SU-DHL-6 (cell line): ENCODE measurements at regions not wholly inside any gene's neighbourhood (a gene's known extent, or its start where the extent isn't known, plus 50 kb on each side); places are given as distances from the start of the nearest gene placed in this dataset.

Experiments
- H2AFZ ChIP-seq: fragments of 200-600 bp; sonication (generic); 2 replicates; pipeline ENCODE4 v1.6.1; 2014; ENCODE audit warnings: low read depth, mild to moderate bottlenecking, moderate library complexity, mixed read lengths, antibody characterized with exemption, low read length; ENCODE audit not compliant: severe bottlenecking
- H3F3A ChIP-seq: fragments of 200-600 bp; shearing (Covaris generic); 2 replicates; pipeline ENCODE4 v1.6.0; 2016; ENCODE audit warnings: antibody characterized with exemption, mild to moderate bottlenecking; ENCODE audit not compliant: insufficient read depth
- H3K27ac ChIP-seq: fragments of 200-600 bp; sonication (generic); 2 replicates; pipeline ENCODE4 v1.5.1; 2016; ENCODE audit warnings: low read depth, mild to moderate bottlenecking, low read length, moderate library complexity, mixed read lengths
- H3K27me3 ChIP-seq: fragments of 200-600 bp; sonication (generic), shearing (Covaris generic); 2 replicates; pipeline ENCODE4 v1.6.0; 2014; ENCODE audit warnings: mild to moderate bottlenecking, low read length
- H3K36me3 ChIP-seq: fragments of 200-600 bp; sonication (generic); 2 replicates; pipeline ENCODE4 v1.6.1; 2014; ENCODE audit warnings: mild to moderate bottlenecking, low read length, mixed read lengths
- H3K4me2 ChIP-seq: fragments of 300-600, 200-600 bp; shearing (Covaris generic), sonication (generic); 2 replicates; pipeline ENCODE4 v1.6.0; 2014; ENCODE audit warnings: low read length, low read depth, mild to moderate bottlenecking; ENCODE audit not compliant: poor library complexity, severe bottlenecking
- H3K4me3 ChIP-seq: fragments of 200-600 bp; sonication (generic); 2 replicates; pipeline ENCODE4 v1.5.1; 2014; ENCODE audit warnings: antibody characterized with exemption, low read length, mild to moderate bottlenecking, mixed read lengths; ENCODE audit not compliant: insufficient read depth, poor library complexity, severe bottlenecking
- H3K79me2 ChIP-seq: fragments of 200-600 bp; sonication (generic); 2 replicates; pipeline ENCODE4 v1.6.1; 2014; ENCODE audit warnings: mild to moderate bottlenecking, low read length, moderate library complexity; ENCODE audit not compliant: insufficient read depth
- H3K9ac ChIP-seq: fragments of 200-600 bp; sonication (generic); 2 replicates; pipeline ENCODE4 v1.7.0; 2014; ENCODE audit warnings: mild to moderate bottlenecking, low read length
- H3K9me2 ChIP-seq: fragments of 200-600 bp; sonication (generic); replicated peaks from 2 replicates; pipeline ENCODE4 v1.6.1; 2014; ENCODE audit warnings: low read length; ENCODE audit not compliant: insufficient read depth
- H3K9me3 ChIP-seq: fragments of 200-600 bp; sonication (generic); 2 replicates; pipeline ENCODE4 v1.6.1; 2014; ENCODE audit warnings: low read length, mixed read lengths; ENCODE audit not compliant: insufficient read depth
- H4K20me1 ChIP-seq: fragments of 200-600 bp; sonication (generic); 2 replicates; pipeline ENCODE4 v1.6.1; 2014; ENCODE audit warnings: low read depth, mild to moderate bottlenecking, antibody characterized with exemption, low read length, moderate library complexity, mixed read lengths
- CTCF ChIP-seq: fragments of 200-600 bp; sonication (generic); IDR thresholded peaks from one replicate; pipeline ENCODE4 v1.5.1; 2017; ENCODE audit warnings: antibody characterized with exemption, mild to moderate bottlenecking, low read length, moderate library complexity; ENCODE audit not compliant: insufficient read depth, poor library complexity, severe bottlenecking
- EZH2phosphoT487 ChIP-seq: fragments of 200-600 bp; sonication (generic), shearing (Covaris generic); conservative IDR thresholded peaks from 2 replicates; pipeline ENCODE4 v1.6.1; 2018; ENCODE audit warnings: mild to moderate bottlenecking, antibody characterized with exemption, low read length, moderate library complexity, mixed read lengths

GRCh38 chrX:45614853-45615252, 414.2 kb upstream of the DIPK2B start:
- Histone ChIP-seq H3K4me2 (no peak overlapping the region), H3F3A (no peaks in the 10 kb centered on the region), H3K27me3 (no peaks in the 10 kb centered on the region), H2AFZ (no peak overlapping the region), H3K36me3 (no peaks in the 10 kb centered on the region), H3K9ac (no peak overlapping the region), H3K9me2 (no peaks in the 10 kb centered on the region), H3K4me3 (no peak overlapping the region), H3K9me3 (no peaks in the 10 kb centered on the region), H3K79me2 (no peaks in the 10 kb centered on the region), H3K27ac (no peak overlapping the region), H4K20me1 (no peaks in the 10 kb centered on the region)
- TF ChIP-seq EZH2phosphoT487: no peak
- TF ChIP-seq CTCF: no peak

- Histone ChIP-seq H3K9me2 (no peaks in the 10 kb centered on the region), H2AFZ (no peak overlapping the region), H3K79me2 (no peaks in the 10 kb centered on the region), H3K9ac (no peak overlapping the region), H3K36me3 (no peaks in the 10 kb centered on the region), H3F3A (no peaks in the 10 kb centered on the region), H3K4me2 (no peak overlapping the region), H3K4me3 (no peak overlapping the region), H3K27me3 (no peaks in the 10 kb centered on the region), H3K27ac (no peak overlapping the region), H3K9me3 (no peaks in the 10 kb centered on the region), H4K20me1 (no peaks in the 10 kb centered on the region)
- TF ChIP-seq EZH2phosphoT487 (no peak), CTCF (no peak)
Measured at GRCh38 chrX:45602151-45602550, 401.5 kb upstream of the DIPK2B start.

- no peaks in the 10 kb centered on the region for H3K36me3 ChIP-seq
- H4K20me1 ChIP-seq: no peaks in the 10 kb centered on the region
- no peak for TF ChIP-seq EZH2phosphoT487
- no peak for TF ChIP-seq CTCF
- no peaks in the 10 kb centered on the region for H3K27me3 ChIP-seq
- H2AFZ ChIP-seq: no peak overlapping the region
- H3K9me3 ChIP-seq: no peaks in the 10 kb centered on the region
- H3K4me2 ChIP-seq: no peak overlapping the region
- no peaks in the 10 kb centered on the region for H3K9me2 ChIP-seq
- no peak overlapping the region for H3K27ac ChIP-seq
- no peak overlapping the region for H3K9ac ChIP-seq
- H3K79me2 ChIP-seq: no peaks in the 10 kb centered on the region
- H3K4me3 ChIP-seq: no peak overlapping the region
- H3F3A ChIP-seq: no peaks in the 10 kb centered on the region
Measured at GRCh38 chrX:45601052-45601451, 400.4 kb upstream of the DIPK2B start.

GRCh38 chrX:45598861-45599260, 398.2 kb upstream of the DIPK2B start:
- Histone ChIP-seq H3K36me3 (no peaks in the 10 kb centered on the region), H3K9ac (no peak overlapping the region), H3K27me3 (no peaks in the 10 kb centered on the region), H3K4me3 (no peak overlapping the region), H4K20me1 (no peaks in the 10 kb centered on the region), H3K4me2 (no peak overlapping the region), H3K79me2 (no peaks in the 10 kb centered on the region), H2AFZ (no peak overlapping the region), H3K27ac (no peak overlapping the region), H3F3A (no peaks in the 10 kb centered on the region), H3K9me2 (no peaks in the 10 kb centered on the region), H3K9me3 (no peaks in the 10 kb centered on the region)
- TF ChIP-seq EZH2phosphoT487: no peak
- TF ChIP-seq CTCF: no peak
